Activated CD8-positive, alpha-beta T cell treated with anti-CD3 and anti-CD28 coated beads for 36 hours (primary cell): ENCODE measurements at regions not wholly inside any gene's neighbourhood (a gene's known extent, or its start where the extent isn't known, plus 50 kb on each side); places are given as distances from the start of the nearest gene placed in this dataset.

Experiments used
- ATAC-seq: fragments of 200-7000 bp; cut with Tn5 transposase; one replicate; pipeline ENCODE4 v1.10.0; 2021; ENCODE audit warnings: mild to moderate bottlenecking, moderate library complexity
- CTCF ChIA-PET: fragments of 350-600 bp; sonication (Branson Sonifier 250); formaldehyde crosslinking; loops from one replicate; lab custom pipeline; 2021; ENCODE audit warnings: antibody characterized with exemption; lab: Charles Lee
- POLR2A ChIA-PET: fragments of 350-600 bp; sonication (Branson Sonifier 250); formaldehyde crosslinking; loops from one replicate; lab custom pipeline; 2021; ENCODE audit warnings: antibody characterized with exemption; lab: Charles Lee
- DNase-seq: peaks from one replicate; pipeline ENCODE4 v3.0.0-alpha.2; 2020
- H3K27ac Mint-ChIP-seq: one replicate; pipeline ENCODE4 v1.8.0; 2021; ENCODE audit warnings: mild to moderate bottlenecking, mixed read lengths
- H3K27me3 Mint-ChIP-seq: one replicate; pipeline ENCODE4 v1.8.0; 2021; ENCODE audit warnings: mixed read lengths
- H3K36me3 Mint-ChIP-seq: one replicate; pipeline ENCODE4 v1.8.0; 2021; ENCODE audit warnings: low read depth, mixed read lengths
- H3K4me1 Mint-ChIP-seq: one replicate; pipeline ENCODE4 v1.8.0; 2021; ENCODE audit warnings: low read depth, mixed read lengths
- H3K4me3 Mint-ChIP-seq: one replicate; pipeline ENCODE4 v1.8.0; 2021; ENCODE audit warnings: mild to moderate bottlenecking, moderate library complexity, mixed read lengths
- H3K9me3 Mint-ChIP-seq: one replicate; pipeline ENCODE4 v1.8.0; 2021; ENCODE audit warnings: mixed read lengths
- CTCF ChIP-seq: fragments of 200-600 bp; IDR thresholded peaks from one replicate; pipeline ENCODE4 v1.8.0; 2022; ENCODE audit warnings: antibody characterized with exemption, mild to moderate bottlenecking
- intact Hi-C: fragments of 100-400 bp; cut with micrococcal nuclease; formaldehyde crosslinking; loops from one replicate; pipeline ENCODE4 v1.10.0; 2022

- POLR2A ChIA-PET: no interaction called here
- DNase-seq (no peak), ATAC-seq (no peak)
- H3K36me3 Mint-ChIP-seq: no peaks in the 10 kb centered on the region
- peaks cover under 1% of the 10 kb centered on the region for H3K9me3 Mint-ChIP-seq
- no peak overlapping the region for H3K27ac Mint-ChIP-seq
- intact Hi-C loops: no loop called here
- TF ChIP-seq CTCF: no peak
- no peaks in the 10 kb centered on the region for H3K27me3 Mint-ChIP-seq
- CTCF ChIA-PET: no interaction called here
- no peak overlapping the region for H3K4me3 Mint-ChIP-seq
- no peaks in the 10 kb centered on the region for H3K4me1 Mint-ChIP-seq
Measured at GRCh38 chr21:23496729-23497128, 2110.6 kb downstream of the MRPL39 start.

- H3K27me3 Mint-ChIP-seq: no peaks in the 10 kb centered on the region
- H3K27ac Mint-ChIP-seq: no peak overlapping the region
- no peaks in the 10 kb centered on the region for H3K36me3 Mint-ChIP-seq
- no peak for ATAC-seq
- intact Hi-C loops: no loop called here
- ChIA-PET POLR2A (no interaction called here), CTCF (no interaction called here)
- no peaks in the 10 kb centered on the region for H3K4me1 Mint-ChIP-seq
- no peak for TF ChIP-seq CTCF
- no peaks in the 10 kb centered on the region for H3K9me3 Mint-ChIP-seq
- no peak overlapping the region for H3K4me3 Mint-ChIP-seq
- DNase-seq: no peak
Measured at GRCh38 chr21:23488245-23488644, 2119.0 kb downstream of the MRPL39 start.

GRCh38 chr21:23480591-23481270, 2126.6 kb downstream of the MRPL39 start:
- ChIA-PET POLR2A (no interaction called here), CTCF (no interaction called here)
- Mint-ChIP-seq H3K27ac (no peak overlapping the region), H3K9me3 (no peaks in the 10 kb centered on the region), H3K27me3 (no peaks in the 10 kb centered on the region), H3K4me1 (no peaks in the 10 kb centered on the region), H3K36me3 (no peaks in the 10 kb centered on the region), H3K4me3 (no peak overlapping the region)
- TF ChIP-seq CTCF: no peak
- intact Hi-C loops: no loop called here
- DNase-seq (no peak), ATAC-seq (no peak)

GRCh38 chr21:23478381-23478780, 2128.9 kb downstream of the MRPL39 start:
- intact Hi-C loops: no loop called here
- H3K4me1 Mint-ChIP-seq: no peaks in the 10 kb centered on the region
- no peak for DNase-seq
- no peak overlapping the region for H3K27ac Mint-ChIP-seq
- no peak for TF ChIP-seq CTCF
- no peaks in the 10 kb centered on the region for H3K27me3 Mint-ChIP-seq
- no peak for ATAC-seq
- no peaks in the 10 kb centered on the region for H3K9me3 Mint-ChIP-seq
- H3K36me3 Mint-ChIP-seq: no peaks in the 10 kb centered on the region
- ChIA-PET CTCF (no interaction called here), POLR2A (no interaction called here)
- H3K4me3 Mint-ChIP-seq: no peak overlapping the region

- Mint-ChIP-seq H3K27me3 (no peaks in the 10 kb centered on the region), H3K4me3 (no peak overlapping the region), H3K36me3 (no peaks in the 10 kb centered on the region), H3K9me3 (no peaks in the 10 kb centered on the region), H3K4me1 (no peaks in the 10 kb centered on the region), H3K27ac (no peak overlapping the region)
- no peak for TF ChIP-seq CTCF
- no peak for ATAC-seq
- ChIA-PET CTCF (no interaction called here), POLR2A (no interaction called here)
- intact Hi-C loops: no loop called here
- no peak for DNase-seq
Measured at GRCh38 chr21:23475281-23476219, 2131.7 kb downstream of the MRPL39 start.
